ENCODE measurements at regions not wholly inside any gene's neighbourhood (a gene's known extent, or its start where the extent isn't known, plus 50 kb on each side); places are given as distances from the start of the nearest gene placed in this dataset.
A peak's percentile ranks its signal among the peaks of the same experiment; 100 is the strongest.

DNA sequence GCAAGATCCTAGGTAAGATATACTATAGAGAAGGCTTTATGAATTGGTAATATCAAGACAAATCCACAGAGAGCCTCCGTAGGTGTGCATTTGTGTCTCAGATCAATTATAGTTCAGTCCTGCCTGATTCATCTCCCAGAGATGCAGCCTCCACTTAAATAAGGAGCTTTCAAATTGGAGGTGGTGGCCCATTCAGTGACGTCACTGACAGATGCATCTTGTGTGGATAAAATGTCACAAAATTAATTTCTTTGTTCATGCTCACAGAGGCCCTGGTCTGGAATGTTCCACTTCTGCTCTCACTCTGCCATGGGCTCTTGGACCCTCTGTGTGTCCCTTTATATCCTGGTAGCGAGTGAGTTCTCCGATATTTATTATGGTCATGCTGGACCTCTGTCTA lies 157.1 kb upstream of the PRSS58 start:
- no peak for DNase-seq (ENCODE audit: low read depth in 1 of 2, low spot score in 1 of 2)
- TF ChIP-seq JUND (IDR thresholded peaks at IDR 0.05; ENCODE audit: low read depth), result no peak
- in situ Hi-C loops (cut with HindIII; ENCODE audit: low pct_unique_long_range_greater_than_20kb, low sequenced_read_pairs), result no loop called here

DNA sequence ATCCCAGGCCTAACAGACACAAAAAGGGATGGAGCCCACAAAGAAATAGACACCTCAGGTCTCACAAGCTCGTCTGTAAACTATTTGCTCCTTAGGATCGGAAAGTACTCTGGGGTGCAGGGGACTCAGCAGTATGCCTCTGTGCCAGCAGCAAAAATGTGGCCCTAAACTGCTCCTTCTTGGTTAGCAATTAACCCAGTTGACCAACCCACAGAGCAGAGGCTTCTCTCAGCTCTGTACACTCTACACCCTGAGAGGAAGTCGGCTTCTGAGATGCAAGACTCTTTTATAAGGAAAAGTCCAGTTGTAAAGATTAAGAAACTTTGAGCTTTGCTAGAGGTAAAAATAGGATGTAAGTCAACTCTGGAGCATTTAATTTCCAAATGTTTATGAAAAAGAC lies 156.3 kb upstream of the PRSS58 start:
- no peak for TF ChIP-seq JUND (IDR thresholded peaks at IDR 0.05; ENCODE audit: low read depth)
- in situ Hi-C loops (cut with HindIII; ENCODE audit: low pct_unique_long_range_greater_than_20kb, low sequenced_read_pairs), result no loop called here

DNA sequence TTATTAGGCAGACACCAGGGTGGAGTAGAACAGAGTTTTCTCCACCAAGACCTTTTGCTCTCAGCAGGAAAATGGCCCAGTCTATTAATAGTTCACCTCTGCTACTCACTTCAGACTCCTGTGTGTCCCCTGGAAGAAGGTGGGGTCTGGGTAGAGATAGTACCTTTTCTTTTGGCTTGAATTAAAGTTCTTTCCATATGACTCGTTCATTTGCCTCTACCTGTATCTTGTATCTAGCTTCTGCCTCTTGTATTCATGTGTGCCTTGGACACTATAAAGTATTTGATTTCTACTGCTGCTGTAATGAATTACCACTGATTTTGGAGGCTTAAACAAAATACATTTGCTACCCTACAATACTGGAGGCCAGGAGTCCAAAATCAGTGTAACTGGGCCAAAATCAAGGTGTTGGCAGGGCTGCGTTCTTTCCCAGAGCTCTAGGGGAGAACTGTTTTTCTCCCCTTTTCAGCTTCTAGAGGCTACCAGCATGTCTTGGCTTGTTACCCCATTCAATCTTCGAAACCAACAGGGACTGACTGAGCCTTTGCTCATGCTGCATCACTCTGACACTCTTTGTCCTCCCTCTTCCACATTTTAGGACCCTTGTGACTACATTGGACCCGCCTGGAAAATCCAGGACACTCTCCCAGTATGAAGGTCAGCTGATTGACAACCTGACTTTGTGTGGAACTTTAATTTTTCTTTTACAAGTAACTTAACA lies 155.6 kb upstream of the PRSS58 start:
- no peak for DNase-seq (ENCODE audit: low read depth in 1 of 2, low spot score in 1 of 2)
- TF ChIP-seq JUND (IDR thresholded peaks at IDR 0.05; ENCODE audit: low read depth), result no peak
- in situ Hi-C loops (cut with HindIII; ENCODE audit: low pct_unique_long_range_greater_than_20kb, low sequenced_read_pairs), result no loop called here

More for the DNA sequence above, 156.3 kb upstream of the PRSS58 start:
- no peak for DNase-seq (ENCODE audit: low read depth in 1 of 2, low spot score in 1 of 2)

- TF ChIP-seq JUND (IDR thresholded peaks at IDR 0.05; ENCODE audit: low read depth), result no peak
- in situ Hi-C loops (cut with HindIII; ENCODE audit: low pct_unique_long_range_greater_than_20kb, low sequenced_read_pairs), result no loop called here
- peak in 1 of 2 experiments; percentile 50 for DNase-seq (ENCODE audit: low read depth in 1 of 2, low spot score in 1 of 2)
Measured at GRCh38 chr7:142412551-142413193, 154.8 kb upstream of the PRSS58 start.

DNA sequence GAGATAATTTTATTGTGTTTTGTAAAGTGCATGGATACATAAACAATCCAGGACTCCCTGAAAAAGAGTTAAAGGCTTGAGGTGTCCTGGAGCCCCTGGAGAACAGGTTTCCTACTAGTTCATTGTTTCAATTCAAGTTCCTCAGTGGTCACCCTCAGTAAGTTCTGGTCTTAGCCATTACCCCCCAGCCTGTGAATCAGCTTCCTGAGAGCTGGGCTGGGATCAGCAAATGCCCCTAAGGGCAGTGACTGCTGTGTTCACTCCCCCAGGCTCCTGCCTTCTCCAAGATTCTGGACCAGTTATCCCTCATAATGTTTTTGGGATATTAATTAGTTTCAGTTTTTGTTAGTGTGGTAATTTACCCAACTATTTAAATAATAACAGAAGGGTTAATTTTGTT lies 151.6 kb upstream of the PRSS58 start:
- in situ Hi-C loops (cut with HindIII; ENCODE audit: low pct_unique_long_range_greater_than_20kb, low sequenced_read_pairs), result no loop called here
- no peak for DNase-seq (ENCODE audit: low read depth in 1 of 2, low spot score in 1 of 2)
- TF ChIP-seq JUND (IDR thresholded peaks at IDR 0.05; ENCODE audit: low read depth), result no peak

- in situ Hi-C loops (cut with HindIII; ENCODE audit: low pct_unique_long_range_greater_than_20kb, low sequenced_read_pairs), result no loop called here
- no peak for TF ChIP-seq JUND (IDR thresholded peaks at IDR 0.05; ENCODE audit: low read depth)
- DNase-seq (ENCODE audit: low read depth in 1 of 2, low spot score in 1 of 2), result no peak
Measured at GRCh38 chr7:142408794-142409193, 150.9 kb upstream of the PRSS58 start.

DNA sequence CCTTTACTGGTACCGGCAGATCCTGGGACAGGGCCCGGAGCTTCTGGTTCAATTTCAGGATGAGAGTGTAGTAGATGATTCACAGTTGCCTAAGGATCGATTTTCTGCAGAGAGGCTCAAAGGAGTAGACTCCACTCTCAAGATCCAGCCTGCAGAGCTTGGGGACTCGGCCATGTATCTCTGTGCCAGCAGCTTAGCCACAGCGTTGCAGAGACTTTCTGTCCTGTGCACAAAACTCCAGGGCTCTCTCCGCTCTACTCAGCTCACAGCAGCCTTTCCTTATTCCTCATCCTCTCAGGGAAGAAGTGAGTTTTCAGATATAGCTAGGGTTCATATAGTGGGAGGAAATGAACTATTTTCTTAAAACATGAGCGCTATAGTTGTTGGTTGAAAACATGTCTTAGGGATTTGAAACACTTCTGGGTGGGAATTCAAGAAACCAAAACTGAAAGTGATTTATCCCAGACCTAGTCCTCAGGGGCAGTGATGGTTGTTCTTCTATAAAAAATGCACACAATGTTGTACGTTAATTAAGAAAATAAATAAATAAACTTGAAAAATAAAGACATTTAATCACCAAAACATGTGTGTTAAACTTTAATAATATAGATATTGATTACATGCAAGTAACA lies 150.2 kb upstream of the PRSS58 start:
- in situ Hi-C loops (cut with HindIII; ENCODE audit: low pct_unique_long_range_greater_than_20kb, low sequenced_read_pairs), result no loop called here
- no peak for TF ChIP-seq JUND (IDR thresholded peaks at IDR 0.05; ENCODE audit: low read depth)
- no peak for DNase-seq (ENCODE audit: low read depth in 1 of 2, low spot score in 1 of 2)

- TF ChIP-seq JUND (IDR thresholded peaks at IDR 0.05; ENCODE audit: low read depth), result no peak
- in situ Hi-C loops (cut with HindIII; ENCODE audit: low pct_unique_long_range_greater_than_20kb, low sequenced_read_pairs), result no loop called here
- no peak for DNase-seq (ENCODE audit: low read depth in 1 of 2, low spot score in 1 of 2)
Measured at GRCh38 chr7:142405122-142405765, 147.4 kb upstream of the PRSS58 start.

DNA sequence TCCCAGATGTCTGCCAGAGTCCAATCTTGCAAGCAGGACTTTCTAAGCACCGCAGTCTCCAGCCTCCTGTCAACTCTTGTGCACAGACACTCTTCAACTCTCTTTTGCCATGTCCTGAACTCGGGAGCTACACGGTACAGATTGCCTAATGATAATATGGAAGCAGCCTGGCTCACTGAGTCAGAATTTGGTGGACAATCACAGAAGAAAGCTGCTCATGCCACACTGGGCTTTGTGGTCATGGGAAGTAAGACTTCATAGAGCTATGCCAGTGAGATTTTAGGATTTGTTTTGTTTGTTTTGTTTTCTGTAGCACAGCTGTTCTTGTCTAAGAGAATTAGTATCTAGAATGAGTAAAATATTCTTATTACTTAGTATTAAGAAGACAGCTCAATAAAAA lies 144.1 kb upstream of the PRSS58 start:
- no peak for DNase-seq (ENCODE audit: low read depth in 1 of 2, low spot score in 1 of 2)
- in situ Hi-C loops (cut with HindIII; ENCODE audit: low pct_unique_long_range_greater_than_20kb, low sequenced_read_pairs), result no loop called here
- TF ChIP-seq JUND (IDR thresholded peaks at IDR 0.05; ENCODE audit: low read depth), result no peak

- TF ChIP-seq JUND (IDR thresholded peaks at IDR 0.05; ENCODE audit: low read depth), result no peak
- DNase-seq (ENCODE audit: low read depth in 1 of 2, low spot score in 1 of 2), result no peak
- in situ Hi-C loops (cut with HindIII; ENCODE audit: low pct_unique_long_range_greater_than_20kb, low sequenced_read_pairs), result no loop called here
Measured at GRCh38 chr7:142400042-142400533, 142.2 kb upstream of the PRSS58 start.

DNA sequence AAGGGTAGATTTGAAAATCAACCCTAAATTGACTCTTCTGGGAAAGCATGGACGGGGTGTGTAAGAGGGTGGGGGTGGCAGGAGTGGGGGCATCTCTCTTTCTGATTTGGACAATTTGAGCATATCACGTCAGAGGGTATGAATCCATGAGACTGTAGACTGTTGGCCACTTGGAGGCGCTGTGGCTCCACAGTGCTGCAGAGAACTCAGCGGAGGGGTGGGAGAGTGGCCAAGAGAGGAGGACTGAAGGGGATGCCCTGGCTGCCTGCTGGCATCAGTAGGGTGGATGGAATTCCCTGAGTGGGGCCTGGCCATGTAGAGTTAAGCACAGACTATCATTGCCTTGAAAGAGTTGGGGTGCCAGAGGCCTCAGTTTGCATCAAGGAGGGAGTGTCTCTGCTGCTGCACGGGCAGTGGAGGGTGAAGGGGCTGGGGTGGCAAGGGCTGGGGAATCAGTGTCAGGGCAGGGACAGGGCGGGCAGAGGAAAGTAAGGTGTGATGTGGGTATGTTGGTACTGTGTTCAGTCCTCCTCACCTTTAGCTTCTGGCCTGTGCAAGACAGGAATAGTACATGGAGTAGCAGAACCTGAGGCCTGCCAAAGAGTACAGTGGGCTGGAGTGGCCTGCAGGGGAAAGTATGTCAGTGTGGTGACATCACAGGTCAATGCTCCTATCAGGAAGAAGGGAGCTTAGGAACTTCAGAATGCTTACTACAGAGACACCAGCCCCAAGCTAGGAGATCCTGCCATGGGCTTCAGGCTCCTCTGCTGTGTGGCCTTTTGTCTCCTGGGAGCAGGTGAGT lies 133.5 kb upstream of the PRSS58 start:
- TF ChIP-seq JUND (IDR thresholded peaks at IDR 0.05; ENCODE audit: low read depth), result no peak
- in situ Hi-C loops (cut with HindIII; ENCODE audit: low pct_unique_long_range_greater_than_20kb, low sequenced_read_pairs), result no loop called here
- no peak for DNase-seq (ENCODE audit: low read depth in 1 of 2, low spot score in 1 of 2)

- in situ Hi-C loops (cut with HindIII; ENCODE audit: low pct_unique_long_range_greater_than_20kb, low sequenced_read_pairs), result no loop called here
- no peak for TF ChIP-seq JUND (IDR thresholded peaks at IDR 0.05; ENCODE audit: low read depth)
- DNase-seq (ENCODE audit: low read depth in 1 of 2, low spot score in 1 of 2), result no peak
Measured at GRCh38 chr7:142389544-142389943, 131.7 kb upstream of the PRSS58 start.

All from T47D (cell line).